H9 (cell line): ENCODE measurements at regions not wholly inside any gene's neighbourhood (a gene's known extent, or its start where the extent isn't known, plus 50 kb on each side); places are given as distances from the start of the nearest gene placed in this dataset.

Experiments used
- DNase-seq: peaks from one replicate; pipeline ENCODE4 v3.0.0-alpha.2; 2017
- H2AFZ ChIP-seq: one replicate; pipeline ENCODE4 v1.6.1; 2013; ENCODE audit warnings: mild to moderate bottlenecking, low read length, control low read depth, moderate library complexity
- H2AK5ac ChIP-seq: 2 replicates; pipeline ENCODE4 v1.6.1; 2013; ENCODE audit warnings: low read length, control low read depth, mixed read lengths; ENCODE audit not compliant: insufficient read length
- H2BK120ac ChIP-seq: one replicate; pipeline ENCODE4 v1.6.1; 2013; ENCODE audit warnings: low read depth, mild to moderate bottlenecking, low read length, control low read depth, inconsistent platforms; ENCODE audit not compliant: poor library complexity, severe bottlenecking
- H2BK12ac ChIP-seq: 2 replicates; pipeline ENCODE4 v1.6.1; 2013; ENCODE audit warnings: low read length, control low read depth, mixed read lengths, low read depth; ENCODE audit not compliant: insufficient read length
- H2BK15ac ChIP-seq: 2 replicates; pipeline ENCODE4 v1.6.1; 2013; ENCODE audit warnings: low read depth, low read length, control low read depth
- H2BK20ac ChIP-seq: one replicate; pipeline ENCODE4 v1.6.1; 2013; ENCODE audit warnings: low read depth, mild to moderate bottlenecking, low read length, control low read depth, inconsistent platforms; ENCODE audit not compliant: poor library complexity, severe bottlenecking
- H2BK5ac ChIP-seq: 2 replicates; pipeline ENCODE4 v1.6.1; 2013; ENCODE audit warnings: low read length, control low read depth, mixed read lengths; ENCODE audit not compliant: insufficient read length
- H3K14ac ChIP-seq: 2 replicates; pipeline ENCODE4 v1.6.1; 2013; ENCODE audit warnings: low read length, control low read depth; ENCODE audit not compliant: insufficient read depth
- H3K18ac ChIP-seq: 2 replicates; pipeline ENCODE4 v1.6.1; 2013; ENCODE audit warnings: low read depth, mild to moderate bottlenecking, mixed read lengths, low read length, control low read depth; ENCODE audit not compliant: insufficient read length
- H3K23ac ChIP-seq: 2 replicates; pipeline ENCODE4 v1.6.1; 2013; ENCODE audit warnings: low read length, control low read depth, mixed read lengths, low read depth; ENCODE audit not compliant: insufficient read length
- H3K23me2 ChIP-seq: 2 replicates; pipeline ENCODE4 v1.6.1; 2013; ENCODE audit warnings: low read depth, mild to moderate bottlenecking, mixed read lengths, low read length, control low read depth; ENCODE audit not compliant: insufficient read length, poor library complexity, severe bottlenecking
- H3K27ac ChIP-seq: 2 replicates; pipeline ENCODE4 v1.5.1; 2013; ENCODE audit warnings: low read length, control low read depth, mixed read lengths, low read depth; ENCODE audit not compliant: insufficient read length
- H3K27me3 ChIP-seq: 2 replicates; pipeline ENCODE4 v1.6.1; 2013; ENCODE audit warnings: low read length, control low read depth, inconsistent platforms; ENCODE audit not compliant: insufficient read depth
- H3K4ac ChIP-seq: 2 replicates; pipeline ENCODE4 v1.6.1; 2013; ENCODE audit warnings: low read depth, mild to moderate bottlenecking, control low read depth, inconsistent platforms, low read length, moderate library complexity
- H3K4me1 ChIP-seq: 2 replicates; pipeline ENCODE4 v1.6.1; 2013; ENCODE audit warnings: low read length, control low read depth, inconsistent platforms; ENCODE audit not compliant: insufficient read depth
- H3K4me2 ChIP-seq: 2 replicates; pipeline ENCODE4 v1.6.1; 2013; ENCODE audit warnings: low read length, control low read depth, mixed read lengths; ENCODE audit not compliant: insufficient read length, insufficient read depth
- H3K56ac ChIP-seq: 2 replicates; pipeline ENCODE4 v1.6.1; 2013; ENCODE audit warnings: low read depth, mild to moderate bottlenecking, mixed read lengths, low read length, control low read depth; ENCODE audit not compliant: insufficient read length
- H3K79me1 ChIP-seq: 2 replicates; pipeline ENCODE4 v1.6.1; 2013; ENCODE audit warnings: low read depth, mild to moderate bottlenecking, moderate library complexity, low read length, control low read depth, inconsistent platforms; ENCODE audit not compliant: insufficient read depth, poor library complexity, severe bottlenecking
- H3K79me2 ChIP-seq: 2 replicates; pipeline ENCODE4 v1.6.1; 2013; ENCODE audit warnings: low read length, control low read depth, inconsistent platforms; ENCODE audit not compliant: insufficient read depth
- H3K9ac ChIP-seq: 2 replicates; pipeline ENCODE4 v1.6.1; 2013; ENCODE audit warnings: low read length, control low read depth, mixed read lengths; ENCODE audit not compliant: insufficient read length; ENCODE audit errors: extremely low read depth
- H3K9me3 ChIP-seq: one replicate; pipeline ENCODE4 v1.6.1; 2013; ENCODE audit warnings: low read depth, low read length, inconsistent platforms; ENCODE audit not compliant: control insufficient read depth
- H3T11ph ChIP-seq: one replicate; pipeline ENCODE4 v1.6.1; 2013; ENCODE audit warnings: mild to moderate bottlenecking, low read length, control low read depth, inconsistent platforms
- H4K20me1 ChIP-seq: one replicate; pipeline ENCODE4 v1.6.1; 2013; ENCODE audit not compliant: control insufficient read depth, insufficient read length, insufficient read depth
- H4K5ac ChIP-seq: 2 replicates; pipeline ENCODE4 v1.6.1; 2013; ENCODE audit warnings: low read depth, mild to moderate bottlenecking, mixed read lengths, low read length, control low read depth; ENCODE audit not compliant: insufficient read length
- H4K8ac ChIP-seq: replicated peaks from 2 replicates; pipeline ENCODE4 v1.6.1; 2013; ENCODE audit warnings: low read length, control low read depth, mixed read lengths, low read depth; ENCODE audit not compliant: insufficient read length
- H4K91ac ChIP-seq: 2 replicates; pipeline ENCODE4 v1.6.1; 2013; ENCODE audit warnings: low read depth, mild to moderate bottlenecking, moderate library complexity, mixed read lengths, low read length, control low read depth; ENCODE audit not compliant: insufficient read length
- H3K27ac Mint-ChIP-seq, 3 experiments: 2 replicates in 2 of 3; 3 replicates in 1 of 3; pipeline ENCODE4 v1.8.0; 2020 to 2021; ENCODE audit warnings: mixed read lengths in 3 of 3, mild to moderate bottlenecking in 1 of 3, moderate library complexity in 1 of 3
- H3K27me3 Mint-ChIP-seq: 2 replicates; pipeline ENCODE4 v1.8.0; 2021; ENCODE audit warnings: low read depth, mild to moderate bottlenecking, moderate library complexity, mixed read lengths
- H3K36me3 Mint-ChIP-seq, 3 experiments: 2 replicates in 2 of 3; 3 replicates in 1 of 3; pipeline ENCODE4 v1.8.0; 2020 to 2021; ENCODE audit warnings: low read depth in 3 of 3, mixed read lengths in 3 of 3; ENCODE audit not compliant: insufficient read depth in 1 of 3
- H3K4me1 Mint-ChIP-seq, 2 experiments: 2 replicates each; pipeline ENCODE4 v1.8.0; 2020; ENCODE audit warnings: mixed read lengths in 2 of 2
- H3K4me3 Mint-ChIP-seq, 2 experiments: 2 replicates in 1 of 2; 3 replicates in 1 of 2; pipeline ENCODE4 v1.8.0; 2020 to 2021; ENCODE audit warnings: mild to moderate bottlenecking in 2 of 2, mixed read lengths in 2 of 2, moderate library complexity in 1 of 2
- H3K9me3 Mint-ChIP-seq, 2 experiments: 2 replicates in 1 of 2; 3 replicates in 1 of 2; pipeline ENCODE4 v1.8.0; 2020; ENCODE audit warnings: mild to moderate bottlenecking in 2 of 2, mixed read lengths in 2 of 2, moderate library complexity in 1 of 2
- WGBS: extraction: QIAGEN DNeasy Blood & Tissue Kit; methylation state at CpG from one replicate; pipeline ENCODE4 v1.1.7; 2013; ENCODE audit warnings: missing lambda C conversion rate, low lambda C conversion rate, mixed read lengths; ENCODE audit not compliant: insufficient read length; ENCODE audit errors: extremely low coverage; 5-methylcytosine and 5-hydroxymethylcytosine counted together
- TF ChIP-seq, protein P1 (sequence below): fragments of 200-600 bp; sonication (generic); conservative IDR thresholded peaks from 3 replicates; pipeline ENCODE4 v1.8.0; 2021; ENCODE audit warnings: antibody characterized with exemption, mild to moderate bottlenecking

DNA sequence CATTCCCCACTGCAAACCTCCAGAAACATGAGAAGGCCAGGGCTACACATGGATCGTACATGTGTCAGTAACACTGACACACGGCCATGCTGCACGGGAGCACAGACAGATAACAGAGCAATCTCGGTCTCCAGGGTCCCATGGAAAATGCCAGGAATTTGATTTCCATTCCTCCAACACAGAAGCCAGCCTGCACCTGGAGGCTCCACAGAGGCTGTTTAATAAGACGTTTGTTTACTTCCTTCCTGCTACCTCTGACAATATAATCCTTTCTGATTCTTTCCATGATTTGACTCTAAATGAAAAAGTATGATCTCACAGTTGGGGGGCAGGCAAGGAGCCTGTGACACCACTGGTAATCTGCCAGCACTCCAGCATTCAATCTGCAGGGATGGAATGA is 210.9 kb upstream of the DDX18 start:
- Histone ChIP-seq H2BK12ac (no peak overlapping the region), H3K27me3 (no peaks in the 10 kb centered on the region), H2BK15ac (no peak overlapping the region), H2AFZ (no peak overlapping the region), H4K5ac (no peak overlapping the region), H3K4me2 (no peak overlapping the region), H3K4ac (no peak overlapping the region), H4K20me1 (no peaks in the 10 kb centered on the region), H3K14ac (no peak overlapping the region), H3K23me2 (no peaks in the 10 kb centered on the region), H2BK5ac (no peak overlapping the region), H3T11ph (no peak overlapping the region), H2BK20ac (no peak overlapping the region), H3K27ac (no peak overlapping the region), H3K18ac (no peak overlapping the region), H4K8ac (no peak overlapping the region), H2AK5ac (no peak overlapping the region), H3K9ac (no peak overlapping the region), H3K56ac (no peak overlapping the region), H3K79me1 (no peaks in the 10 kb centered on the region), H2BK120ac (no peak overlapping the region), H3K79me2 (no peaks in the 10 kb centered on the region), H3K4me1 (peaks cover 4% of the 10 kb centered on the region; the same call in 1 of the 2 replicates), H3K9me3 (no peaks in the 10 kb centered on the region), H4K91ac (no peak overlapping the region), H3K23ac (no peak overlapping the region)
- DNase-seq = no peak
- TF ChIP-seq, protein P1, sequence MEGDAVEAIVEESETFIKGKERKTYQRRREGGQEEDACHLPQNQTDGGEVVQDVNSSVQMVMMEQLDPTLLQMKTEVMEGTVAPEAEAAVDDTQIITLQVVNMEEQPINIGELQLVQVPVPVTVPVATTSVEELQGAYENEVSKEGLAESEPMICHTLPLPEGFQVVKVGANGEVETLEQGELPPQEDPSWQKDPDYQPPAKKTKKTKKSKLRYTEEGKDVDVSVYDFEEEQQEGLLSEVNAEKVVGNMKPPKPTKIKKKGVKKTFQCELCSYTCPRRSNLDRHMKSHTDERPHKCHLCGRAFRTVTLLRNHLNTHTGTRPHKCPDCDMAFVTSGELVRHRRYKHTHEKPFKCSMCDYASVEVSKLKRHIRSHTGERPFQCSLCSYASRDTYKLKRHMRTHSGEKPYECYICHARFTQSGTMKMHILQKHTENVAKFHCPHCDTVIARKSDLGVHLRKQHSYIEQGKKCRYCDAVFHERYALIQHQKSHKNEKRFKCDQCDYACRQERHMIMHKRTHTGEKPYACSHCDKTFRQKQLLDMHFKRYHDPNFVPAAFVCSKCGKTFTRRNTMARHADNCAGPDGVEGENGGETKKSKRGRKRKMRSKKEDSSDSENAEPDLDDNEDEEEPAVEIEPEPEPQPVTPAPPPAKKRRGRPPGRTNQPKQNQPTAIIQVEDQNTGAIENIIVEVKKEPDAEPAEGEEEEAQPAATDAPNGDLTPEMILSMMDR = no peak
- Mint-ChIP-seq H3K27me3 (no peaks in the 10 kb centered on the region), H3K9me3 (no peaks in the 10 kb centered on the region; a peak in 1 of 5 replicates), H3K36me3 (peaks cover 5 to 41% (median 28%) of the 10 kb centered on the region in 3 experiments; a peak in 6 of 7 replicates), H3K4me3 (peak overlapping the region in 1 of 2 experiments; percentile 19; a peak in 2 of 5 replicates), H3K4me1 (peaks cover 30 to 33% of the 10 kb centered on the region in 2 experiments), H3K27ac (peak overlapping the region; percentile 72 to 87 (median 83); a peak in 6 of 7 replicates)
- WGBS = no CpG with 5 or more reads among the region's 5 CpGs
